Stimulated activated naive CD4-positive, alpha-beta T cell (primary cell): ENCODE measurements at regions not wholly inside any gene's neighbourhood (a gene's known extent, or its start where the extent isn't known, plus 50 kb on each side); places are given as distances from the start of the nearest gene placed in this dataset.
"Not testable (repeated sequence)": the region's sequence is repeated elsewhere in the genome, so short reads cannot be mapped to it uniquely, and the experiment has no call there.

Experiments used
- DNase-seq, 6 experiments: peaks; one replicate each; lab custom pipeline; 2025; lab: John Stamatoyannopoulos, UW

DNA sequence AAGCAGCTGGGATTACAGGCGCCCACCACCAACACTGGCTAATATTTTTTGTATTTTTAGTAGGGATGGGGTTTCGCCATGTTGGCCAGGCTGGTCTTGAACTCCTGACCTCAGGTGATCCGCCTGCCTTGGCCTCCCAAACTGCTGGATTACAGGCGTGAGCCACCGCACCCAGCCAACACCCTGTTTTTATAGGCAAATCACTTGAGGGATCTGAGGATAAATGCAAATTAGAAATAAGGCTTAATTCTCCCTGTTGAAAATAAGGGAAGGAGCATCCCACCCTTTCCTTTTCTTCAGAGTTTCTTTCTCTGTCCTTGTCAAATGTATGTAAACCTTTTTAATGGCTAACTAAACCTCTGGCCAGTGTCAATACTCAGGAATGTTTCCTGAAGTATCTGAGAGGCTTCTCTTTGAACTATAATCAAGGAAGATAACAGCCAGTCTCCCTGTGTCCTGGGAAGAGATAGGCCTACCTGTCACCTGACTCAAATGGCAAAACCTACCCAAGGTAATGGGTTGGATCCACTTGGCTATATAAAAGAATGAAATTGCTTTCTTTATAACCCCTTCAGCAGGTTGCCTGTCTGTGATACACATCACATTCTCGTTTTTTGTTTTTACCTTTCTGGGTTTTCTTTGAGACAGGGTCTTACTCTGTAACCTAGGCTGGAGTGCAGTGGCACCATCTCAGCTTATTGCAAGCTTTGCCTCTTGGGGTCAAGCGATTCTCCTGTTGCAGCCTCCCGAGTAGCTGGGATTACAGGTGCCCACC, 64.5 kb upstream of the TNFAIP3 start:
- no peak for DNase-seq

DNA sequence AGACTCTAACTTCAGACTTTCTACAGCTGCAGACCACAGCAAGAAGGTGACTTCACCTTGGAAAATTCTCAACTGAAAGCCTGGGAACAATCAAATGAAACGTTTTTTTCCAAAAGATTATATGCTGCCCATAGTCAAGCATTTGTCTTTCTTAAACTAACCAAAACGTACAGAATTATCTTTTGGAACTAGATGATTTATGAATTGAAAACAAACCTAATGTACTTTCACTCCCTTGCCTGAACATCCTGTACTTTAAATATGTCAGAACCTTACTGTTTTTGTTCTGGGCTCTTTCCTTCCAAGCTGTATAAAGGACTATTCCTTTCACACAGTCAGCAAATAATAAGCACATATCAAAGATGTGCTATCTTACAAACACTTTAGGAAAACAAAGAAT, 62.4 kb upstream of the TNFAIP3 start:
- DNase-seq = peak in 2 of 6 experiments; percentile 43 to 47

DNA sequence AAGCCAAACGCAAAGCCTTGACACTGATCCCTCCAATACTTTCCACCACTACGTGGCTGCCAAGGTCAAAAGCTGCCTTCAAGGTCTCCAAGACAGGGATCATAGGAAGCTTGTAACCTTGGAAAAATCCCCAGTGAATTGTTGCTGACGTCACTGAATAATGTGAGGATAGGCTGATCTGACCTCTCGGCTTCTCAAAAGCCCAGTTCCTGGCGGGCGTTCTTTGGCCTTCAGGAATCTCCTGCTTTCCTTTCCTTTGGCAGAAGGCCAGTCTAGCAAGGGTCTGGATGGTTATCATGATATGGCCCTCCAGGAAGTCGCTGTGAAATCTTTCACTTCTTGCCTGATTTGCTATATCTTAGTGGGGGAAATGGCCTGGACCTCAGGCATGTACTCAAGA, 61.4 kb upstream of the TNFAIP3 start:
- no peak for DNase-seq

DNA sequence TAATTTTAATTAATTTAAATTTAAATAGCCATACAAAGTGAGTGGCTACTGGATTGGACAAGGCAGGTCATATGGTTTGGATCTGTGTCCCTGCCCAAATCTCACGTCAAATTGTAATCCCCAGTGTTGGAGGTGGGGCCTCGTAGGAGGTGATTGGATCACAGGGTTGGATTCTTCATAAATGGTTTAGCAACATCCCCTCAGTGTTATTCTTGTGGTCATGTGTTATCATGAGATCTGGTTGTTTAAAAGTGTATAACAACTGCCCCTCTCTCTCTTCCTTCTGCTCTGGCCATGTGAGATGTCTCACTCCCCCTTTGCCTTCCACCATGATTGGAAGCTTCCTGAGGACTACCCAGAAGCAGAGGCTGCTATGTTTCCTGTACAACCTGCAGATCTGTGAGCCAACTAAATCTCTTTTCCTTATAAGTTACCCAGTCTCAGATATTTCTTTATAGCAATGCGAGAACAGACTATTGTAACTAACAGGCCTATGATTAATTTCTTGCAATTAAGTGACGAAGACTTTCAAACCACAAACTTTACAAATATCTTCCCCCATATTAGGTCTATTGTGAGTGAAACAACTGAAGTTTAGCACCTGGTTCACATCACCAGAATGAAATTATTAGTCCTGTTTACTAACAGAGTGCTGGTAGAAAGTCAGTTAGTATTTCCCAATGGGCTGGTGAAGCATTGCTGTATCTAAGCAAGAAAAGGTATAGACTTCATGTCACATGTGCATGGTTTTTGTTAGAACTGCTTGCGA, 60.0 kb upstream of the TNFAIP3 start:
- DNase-seq = no peak

DNA sequence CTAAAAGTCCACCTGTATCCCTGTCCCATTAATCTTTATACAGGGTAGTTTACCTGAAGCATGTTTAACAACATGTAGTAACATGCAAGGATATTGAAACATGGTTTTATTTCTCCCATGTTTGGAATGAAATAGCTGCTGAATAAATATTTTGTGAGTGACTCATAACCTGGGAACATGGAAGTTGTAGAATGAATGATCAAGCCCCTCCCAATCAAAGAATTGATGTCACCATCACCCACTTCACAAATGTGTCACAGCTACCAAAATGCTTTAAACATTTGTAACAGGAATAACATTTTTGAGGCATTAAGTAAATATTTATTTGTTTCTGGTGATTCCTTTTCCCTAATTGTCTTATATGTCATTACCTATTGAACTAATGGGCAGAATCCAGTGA, 58.9 kb upstream of the TNFAIP3 start:
- DNase-seq = no peak

DNA sequence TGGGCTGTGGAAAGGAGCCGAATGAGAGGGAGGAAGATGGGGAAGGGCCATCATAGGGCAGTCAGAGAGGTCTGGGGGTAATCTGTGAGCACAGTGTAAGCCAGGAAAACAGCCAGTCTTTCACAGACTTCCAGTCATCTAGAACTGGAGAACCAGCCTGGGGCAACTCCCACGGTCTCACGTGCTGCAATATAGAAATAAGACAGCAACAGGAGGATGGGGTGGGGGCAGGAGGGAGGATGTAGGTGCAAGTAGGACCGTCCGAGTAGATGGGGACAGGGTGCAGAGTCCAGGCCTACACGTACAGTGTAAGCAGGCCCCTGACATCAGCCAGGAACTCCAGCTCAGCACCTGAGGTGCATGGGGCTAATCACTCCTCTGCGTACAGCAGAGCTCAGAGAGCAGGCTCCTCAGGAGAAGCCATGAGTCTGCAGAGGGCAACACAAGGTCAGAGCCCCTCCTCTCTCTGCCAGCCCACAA, 58.2 kb upstream of the TNFAIP3 start:
- no peak for DNase-seq

DNA sequence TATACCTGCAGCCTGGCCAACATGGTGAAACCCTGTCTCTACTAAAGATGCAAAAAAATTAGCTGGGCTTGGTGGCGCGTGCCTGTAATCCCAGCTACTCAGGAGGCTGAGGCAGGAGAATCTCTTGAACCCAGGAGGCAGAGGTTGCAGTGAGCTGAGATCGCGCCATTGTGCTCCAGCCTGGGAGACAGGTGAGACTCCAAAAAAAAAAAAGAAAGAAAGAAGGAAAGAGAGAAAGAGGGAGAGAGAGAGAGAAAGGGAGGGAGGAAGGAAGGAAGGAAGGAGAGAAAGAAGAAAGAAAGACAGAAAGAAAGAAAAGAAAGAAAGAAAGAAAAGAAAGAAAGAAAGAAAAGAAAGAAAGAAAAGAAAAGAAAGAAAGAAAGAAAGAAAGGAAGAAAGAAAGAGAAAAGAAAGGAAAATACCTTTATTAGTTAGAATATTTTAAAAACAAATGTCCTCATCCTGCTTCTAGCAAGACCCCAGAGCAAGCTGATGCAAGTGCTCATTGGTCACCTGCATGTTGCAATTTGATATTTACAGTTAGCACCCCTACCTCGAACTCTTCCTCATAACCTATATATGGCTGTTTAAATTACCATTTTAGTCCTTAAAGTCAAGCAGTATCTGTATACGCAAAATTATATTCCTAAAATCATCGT, 57.0 kb upstream of the TNFAIP3 start:
- not testable (repeated sequence) for DNase-seq

DNA sequence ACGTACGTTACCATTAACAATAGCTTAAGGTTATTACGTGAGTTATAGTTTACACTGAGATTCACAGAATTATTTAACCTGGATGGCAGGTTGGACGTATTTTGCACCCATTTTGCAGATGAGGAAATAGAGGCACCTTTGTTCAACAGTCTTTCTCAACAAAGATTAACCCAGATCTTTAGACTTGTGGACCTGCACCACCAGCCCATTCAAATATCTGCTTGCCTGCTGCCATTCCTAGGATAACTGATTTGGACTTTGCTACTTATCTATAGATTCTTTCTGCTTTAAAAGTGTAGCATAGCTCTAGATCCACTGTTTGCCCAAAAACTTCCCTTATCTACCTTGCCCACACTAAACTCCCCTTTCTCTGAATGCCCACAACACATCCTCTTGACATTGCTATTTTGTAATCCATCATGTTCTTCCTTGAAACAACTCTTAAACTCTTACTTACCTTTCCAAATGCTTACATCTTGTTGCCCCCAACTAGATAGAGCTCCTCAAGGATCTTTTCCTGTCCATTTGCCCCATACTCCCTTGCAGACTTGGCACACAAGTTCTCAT, 56.4 kb upstream of the TNFAIP3 start:
- DNase-seq = no peak

DNA sequence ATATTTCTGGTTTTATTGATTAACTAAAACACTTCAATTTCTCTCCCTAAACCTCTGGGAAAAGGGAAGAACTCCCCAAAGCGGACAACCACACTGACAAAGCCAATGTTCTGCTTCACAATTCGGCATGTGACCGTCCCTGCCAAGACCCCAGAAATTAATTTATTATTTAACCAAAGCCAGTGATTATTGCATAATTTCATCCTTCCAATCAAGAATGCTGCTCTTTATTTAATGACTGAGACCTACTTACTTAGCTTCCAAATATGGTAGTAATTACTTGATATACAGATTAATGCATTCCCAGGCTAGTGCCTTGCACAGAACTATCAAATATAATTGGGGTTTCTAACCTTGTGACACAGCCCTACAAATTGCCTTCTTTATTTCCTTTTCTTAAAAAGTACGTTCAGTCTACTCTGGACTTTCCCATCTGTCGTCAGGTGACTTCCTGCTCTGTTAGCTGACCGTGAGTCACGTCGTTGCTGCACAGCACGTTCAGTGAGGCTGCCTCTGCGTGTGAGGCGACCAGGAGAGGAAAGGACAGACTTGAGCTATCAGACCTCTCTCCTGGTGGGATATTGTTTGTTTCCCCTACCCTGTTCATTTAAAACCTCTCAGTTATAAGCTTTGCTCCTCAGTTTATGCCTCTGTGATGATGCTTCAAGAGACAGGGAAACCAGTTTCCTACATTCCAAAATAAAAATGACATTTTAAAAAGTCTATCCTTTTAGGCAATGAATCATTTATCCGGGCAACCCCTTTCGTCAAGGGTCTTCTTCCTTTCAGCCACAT, 55.7 kb upstream of the TNFAIP3 start:
- peak; percentile 41 to 78 (median 52) for DNase-seq

DNA sequence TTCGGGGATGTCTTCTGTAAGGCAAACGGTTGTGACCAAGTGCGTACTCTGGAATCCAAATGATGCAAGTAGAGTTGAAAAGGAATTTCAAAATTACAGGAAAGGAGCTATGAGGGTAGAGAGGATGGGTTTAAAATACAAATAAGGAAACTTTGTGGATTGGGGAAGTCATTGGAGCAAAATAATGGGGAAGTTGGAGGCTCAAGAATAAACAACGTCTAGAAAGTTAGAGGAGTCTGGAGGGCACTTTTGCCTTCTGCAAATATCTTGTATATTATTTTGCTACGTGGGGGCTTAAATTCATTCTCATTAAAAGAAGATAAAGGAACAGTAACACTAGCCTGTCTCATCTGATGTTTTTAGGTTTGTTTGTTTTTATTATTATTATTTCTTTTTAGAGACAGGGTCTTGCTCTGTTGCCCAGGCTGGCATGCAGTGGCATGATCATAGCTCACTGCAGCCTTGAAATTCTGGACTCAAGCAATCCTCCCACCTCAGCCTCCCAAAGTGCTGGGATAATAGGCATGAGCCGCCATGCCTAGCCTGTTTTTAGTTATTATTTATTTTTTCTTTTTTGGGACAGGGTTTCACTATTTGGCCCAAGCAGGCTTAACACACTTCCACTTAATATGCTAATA, 55.0 kb upstream of the TNFAIP3 start:
- DNase-seq = no peak

DNA sequence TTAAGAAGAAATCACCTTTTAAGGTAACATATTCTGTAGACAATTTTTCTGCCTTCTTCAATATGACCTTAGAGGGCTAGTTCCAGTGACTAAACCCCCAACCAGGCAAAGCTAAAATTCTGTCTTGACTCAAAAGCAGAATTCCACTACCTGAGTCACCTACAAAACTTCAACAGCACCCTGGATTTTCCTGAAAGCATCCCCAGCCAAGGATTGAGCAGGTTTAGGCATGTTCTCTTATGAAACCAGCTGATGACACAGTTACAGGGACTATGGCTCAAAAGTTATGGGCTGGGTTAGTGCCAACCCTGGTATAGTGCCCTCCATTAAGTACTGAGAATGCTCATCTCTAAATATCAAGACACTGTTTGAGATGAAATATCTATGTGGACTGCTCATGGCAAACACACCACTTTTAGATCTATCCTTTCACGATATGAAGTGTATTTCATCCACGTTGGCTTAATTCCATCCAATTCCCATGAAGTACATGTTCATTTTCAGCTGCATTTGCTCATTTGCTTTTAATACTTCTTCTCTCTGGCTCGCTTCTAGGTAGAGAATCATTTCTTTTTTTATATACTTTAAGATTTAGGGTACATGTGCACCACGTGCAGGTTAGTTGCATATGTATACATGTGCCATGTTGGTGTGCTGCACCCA, 53.6 kb upstream of the TNFAIP3 start:
- DNase-seq = no peak

DNA sequence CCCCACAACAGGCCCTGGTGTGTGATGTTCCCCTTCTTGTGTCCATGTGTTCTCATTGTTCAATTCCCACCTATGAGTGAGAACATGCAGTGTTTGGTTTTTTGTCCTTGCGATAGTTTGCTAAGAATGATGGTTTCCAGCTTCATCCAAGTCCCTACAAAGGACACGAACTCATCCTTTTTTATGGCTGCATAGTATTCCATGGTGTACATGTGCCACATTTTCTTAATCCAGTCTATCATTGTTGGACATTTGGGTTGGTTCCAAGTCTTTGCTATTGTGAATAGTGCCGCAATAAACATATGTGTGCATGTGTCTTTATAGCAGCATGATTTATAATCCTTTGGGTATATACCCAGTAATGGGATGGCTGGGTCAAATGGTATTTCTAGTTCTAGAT, 53.0 kb upstream of the TNFAIP3 start:
- not testable (repeated sequence) for DNase-seq

DNA sequence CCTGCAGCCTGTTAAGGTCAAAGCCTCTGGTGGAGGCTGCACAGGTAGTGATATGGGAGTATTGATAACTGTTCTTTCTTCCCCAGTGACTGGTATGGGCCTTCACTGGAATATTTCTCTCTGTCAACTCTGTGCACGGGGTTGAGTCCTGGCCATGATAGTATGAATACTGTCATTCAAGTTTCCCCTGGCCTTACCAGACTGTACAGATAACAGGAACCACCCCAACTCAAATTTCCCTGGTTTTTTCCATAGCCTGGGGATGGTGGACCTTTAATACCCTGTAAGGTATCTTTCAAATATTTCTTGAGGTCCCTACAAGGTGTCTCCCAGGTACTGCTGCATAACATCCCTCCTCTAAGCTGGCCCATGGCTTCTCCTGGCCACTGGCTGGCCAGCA, 51.4 kb upstream of the TNFAIP3 start:
- no peak for DNase-seq

DNA sequence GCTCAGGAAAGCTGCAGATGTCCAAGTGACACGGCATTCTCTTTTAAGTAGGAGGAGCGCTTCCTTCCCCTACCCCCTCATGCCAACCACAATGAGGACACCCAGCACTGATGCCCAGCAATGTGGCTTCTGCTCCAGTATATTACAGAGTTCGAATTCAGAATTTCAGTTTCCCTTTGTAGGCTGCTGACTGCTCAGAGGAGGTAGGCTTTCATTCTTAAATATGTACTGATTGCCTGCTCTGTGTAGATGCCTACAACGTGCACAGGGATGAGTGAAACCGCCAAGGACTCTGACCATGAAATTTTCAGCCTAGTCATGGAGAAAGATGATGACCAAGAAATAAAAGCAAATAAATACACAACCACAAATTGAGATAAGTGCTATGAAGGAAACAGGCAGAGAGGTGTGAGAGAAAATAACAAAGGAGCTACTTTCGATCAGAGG, 50.9 kb upstream of the TNFAIP3 start:
- DNase-seq = no peak

DNA sequence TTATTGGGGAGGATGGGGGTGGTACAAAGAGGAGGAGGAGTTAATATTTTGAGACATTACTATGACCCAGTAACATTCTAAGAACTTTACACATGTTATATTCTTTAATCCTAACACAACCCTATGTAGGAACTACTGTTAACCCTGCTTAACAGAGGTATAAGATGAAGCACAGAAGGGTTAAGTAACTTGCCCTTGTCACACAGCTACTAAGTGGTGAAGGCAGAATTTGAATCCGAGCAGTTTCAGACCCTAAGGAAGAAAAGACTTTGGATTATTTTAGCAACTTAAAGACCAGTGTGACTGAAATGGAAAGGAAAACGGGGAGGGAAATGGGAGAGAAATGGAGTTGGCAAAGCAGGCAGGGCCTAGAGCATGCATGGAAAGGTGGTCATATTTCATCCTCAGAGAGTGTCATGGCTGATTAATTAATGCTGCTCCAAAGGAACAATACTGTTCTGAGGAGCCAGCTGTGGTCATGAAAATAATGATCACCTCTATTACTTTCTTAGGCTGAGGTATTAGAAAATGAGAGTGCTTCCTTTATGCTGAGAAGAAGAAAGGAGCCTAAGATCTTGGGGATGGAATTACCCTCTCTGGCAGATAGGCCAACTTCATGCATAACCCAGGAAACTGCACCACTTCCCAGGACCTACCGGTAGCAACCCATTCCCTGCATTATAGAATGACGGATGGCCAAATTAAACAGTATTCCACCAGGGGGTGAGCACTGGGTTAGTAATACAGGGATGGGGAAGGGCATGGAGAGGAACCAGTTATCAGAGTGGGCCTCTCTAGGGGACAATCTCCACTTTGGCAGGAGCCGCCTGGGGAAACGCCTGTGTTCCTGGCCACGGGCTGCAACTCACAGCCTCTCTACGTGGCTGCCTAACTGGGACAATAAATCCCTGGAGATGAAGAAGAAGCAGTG, 50.1 kb upstream of the TNFAIP3 start:
- DNase-seq = no peak
